ENCODE measurements at regions not wholly inside any gene's neighbourhood (a gene's known extent, or its start where the extent isn't known, plus 50 kb on each side); places are given as distances from the start of the nearest gene placed in this dataset.
"Not testable (repeated sequence)": the region's sequence is repeated elsewhere in the genome, so short reads cannot be mapped to it uniquely, and the experiment has no call there.

GRCh38 chr12:34126239-34126641 is 103.9 kb downstream of the ALG10 start:
- H3K4me3 Mint-ChIP-seq (ENCODE audit: low read depth, unreplicated experiment), result peak overlapping the region; percentile 40
- H3K4me1 Mint-ChIP-seq (ENCODE audit: low read depth, unreplicated experiment), result peaks cover 9% of the 10 kb centered on the region
- no peak for DNase-seq
- no peaks in the 10 kb centered on the region for H3K9me3 Mint-ChIP-seq (ENCODE audit: low read depth, unreplicated experiment)
- no peaks in the 10 kb centered on the region for H3K36me3 Mint-ChIP-seq (ENCODE audit: insufficient read depth, unreplicated experiment)
- no peaks in the 10 kb centered on the region for H3K27me3 Mint-ChIP-seq (ENCODE audit: unreplicated experiment)
- BruUV-seq (replicated peaks), result no TSS peak
- intact Hi-C loops (cut with micrococcal nuclease; ENCODE audit: unreplicated experiment), result no loop called here
- TF ChIP-seq CTCF (IDR thresholded peaks at IDR 0.05; ENCODE audit: unreplicated experiment), result no peak
- peak overlapping the region; percentile 7 for H3K27ac Mint-ChIP-seq (ENCODE audit: unreplicated experiment)
- CTCF ChIA-PET, result no interaction called here

GRCh38 chr12:34126805-34127204 is 104.5 kb downstream of the ALG10 start:
- intact Hi-C loops (cut with micrococcal nuclease; ENCODE audit: unreplicated experiment), result no loop called here
- H3K4me3 Mint-ChIP-seq (ENCODE audit: low read depth, unreplicated experiment), result peak overlapping the region; percentile 40
- BruUV-seq (replicated peaks), result no TSS peak
- no peaks in the 10 kb centered on the region for H3K27me3 Mint-ChIP-seq (ENCODE audit: unreplicated experiment)
- H3K27ac Mint-ChIP-seq (ENCODE audit: unreplicated experiment), result peak overlapping the region; percentile 7
- no peak for DNase-seq
- no peak for TF ChIP-seq CTCF (IDR thresholded peaks at IDR 0.05; ENCODE audit: unreplicated experiment)
- CTCF ChIA-PET, result no interaction called here
- no peaks in the 10 kb centered on the region for H3K9me3 Mint-ChIP-seq (ENCODE audit: low read depth, unreplicated experiment)
- H3K36me3 Mint-ChIP-seq (ENCODE audit: insufficient read depth, unreplicated experiment), result no peaks in the 10 kb centered on the region
- H3K4me1 Mint-ChIP-seq (ENCODE audit: low read depth, unreplicated experiment), result peaks cover 9% of the 10 kb centered on the region

- BruUV-seq (replicated peaks); H3K9me3 Mint-ChIP-seq (ENCODE audit: low read depth, unreplicated experiment); intact Hi-C loops (cut with micrococcal nuclease; ENCODE audit: unreplicated experiment); H3K4me3 Mint-ChIP-seq (ENCODE audit: low read depth, unreplicated experiment); H3K27me3 Mint-ChIP-seq (ENCODE audit: unreplicated experiment); H3K4me1 Mint-ChIP-seq (ENCODE audit: low read depth, unreplicated experiment); CTCF ChIA-PET; H3K27ac Mint-ChIP-seq (ENCODE audit: unreplicated experiment); H3K36me3 Mint-ChIP-seq (ENCODE audit: insufficient read depth, unreplicated experiment); DNase-seq: not testable (repeated sequence)
Observed at GRCh38 chr12:34127379-34127778, 105.1 kb downstream of the ALG10 start.

- Mint-ChIP-seq H3K4me3 (ENCODE audit: low read depth, unreplicated experiment) (no peak overlapping the region), H3K9me3 (ENCODE audit: low read depth, unreplicated experiment) (peaks cover 3% of the 10 kb centered on the region), H3K36me3 (ENCODE audit: insufficient read depth, unreplicated experiment) (no peaks in the 10 kb centered on the region), H3K27ac (ENCODE audit: unreplicated experiment) (no peak overlapping the region), H3K27me3 (ENCODE audit: unreplicated experiment) (no peaks in the 10 kb centered on the region), H3K4me1 (ENCODE audit: low read depth, unreplicated experiment) (no peaks in the 10 kb centered on the region)
- intact Hi-C loops (cut with micrococcal nuclease; ENCODE audit: unreplicated experiment), result no loop called here
- no TSS peak for BruUV-seq (replicated peaks)
- DNase-seq, result no peak
- CTCF ChIA-PET, result no interaction called here
- TF ChIP-seq CTCF (IDR thresholded peaks at IDR 0.05; ENCODE audit: unreplicated experiment), result no peak
Observed at GRCh38 chr12:34142430-34142829, 120.1 kb downstream of the ALG10 start.

- intact Hi-C loops (cut with micrococcal nuclease; ENCODE audit: unreplicated experiment), result no loop called here
- Mint-ChIP-seq H3K27me3 (ENCODE audit: unreplicated experiment) (no peaks in the 10 kb centered on the region), H3K9me3 (ENCODE audit: low read depth, unreplicated experiment) (no peaks in the 10 kb centered on the region)
Observed at GRCh38 chr12:34151019-34151418, 128.7 kb downstream of the ALG10 start.

More at GRCh38 chr12:34151019-34151418, 128.7 kb downstream of the ALG10 start:
- no peak overlapping the region for H3K4me3 Mint-ChIP-seq (ENCODE audit: low read depth, unreplicated experiment)
- H3K36me3 Mint-ChIP-seq (ENCODE audit: insufficient read depth, unreplicated experiment), result no peaks in the 10 kb centered on the region
- no peak overlapping the region for H3K27ac Mint-ChIP-seq (ENCODE audit: unreplicated experiment)
- BruUV-seq (replicated peaks), result no TSS peak
- DNase-seq, result no peak
- CTCF ChIA-PET, result no interaction called here
- H3K4me1 Mint-ChIP-seq (ENCODE audit: low read depth, unreplicated experiment), result no peaks in the 10 kb centered on the region
- TF ChIP-seq CTCF (IDR thresholded peaks at IDR 0.05; ENCODE audit: unreplicated experiment), result no peak

Measured in Calu3 (cell line).